ENCODE measurements at regions not wholly inside any gene's neighbourhood (a gene's known extent, or its start where the extent isn't known, plus 50 kb on each side); places are given as distances from the start of the nearest gene placed in this dataset.

DNA sequence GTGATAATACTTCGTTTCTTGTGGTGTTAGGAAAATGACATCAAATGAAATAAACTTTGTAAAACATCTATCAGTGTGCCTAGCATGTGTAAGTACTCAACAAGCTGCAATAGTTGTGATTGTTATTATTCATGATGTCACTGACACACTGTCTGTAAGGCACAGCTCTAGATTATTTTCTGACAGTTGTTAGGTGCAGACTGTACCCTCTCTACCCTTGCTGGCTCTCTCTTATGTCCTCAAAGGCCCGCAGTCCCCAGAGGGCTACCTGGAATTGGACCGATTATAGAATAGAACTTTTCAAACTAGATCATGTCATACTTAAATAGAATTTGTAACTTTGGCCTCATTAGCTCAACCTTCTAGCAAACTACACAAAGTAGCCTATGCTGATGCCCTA, 65.9 kb upstream of the VCAN start:
- TF ChIP-seq EP300 (IDR thresholded peaks at IDR 0.05), result no peak
- TF ChIP-seq POLR2A (IDR thresholded peaks at IDR 0.05), result no peak
- TF ChIP-seq, protein P1, sequence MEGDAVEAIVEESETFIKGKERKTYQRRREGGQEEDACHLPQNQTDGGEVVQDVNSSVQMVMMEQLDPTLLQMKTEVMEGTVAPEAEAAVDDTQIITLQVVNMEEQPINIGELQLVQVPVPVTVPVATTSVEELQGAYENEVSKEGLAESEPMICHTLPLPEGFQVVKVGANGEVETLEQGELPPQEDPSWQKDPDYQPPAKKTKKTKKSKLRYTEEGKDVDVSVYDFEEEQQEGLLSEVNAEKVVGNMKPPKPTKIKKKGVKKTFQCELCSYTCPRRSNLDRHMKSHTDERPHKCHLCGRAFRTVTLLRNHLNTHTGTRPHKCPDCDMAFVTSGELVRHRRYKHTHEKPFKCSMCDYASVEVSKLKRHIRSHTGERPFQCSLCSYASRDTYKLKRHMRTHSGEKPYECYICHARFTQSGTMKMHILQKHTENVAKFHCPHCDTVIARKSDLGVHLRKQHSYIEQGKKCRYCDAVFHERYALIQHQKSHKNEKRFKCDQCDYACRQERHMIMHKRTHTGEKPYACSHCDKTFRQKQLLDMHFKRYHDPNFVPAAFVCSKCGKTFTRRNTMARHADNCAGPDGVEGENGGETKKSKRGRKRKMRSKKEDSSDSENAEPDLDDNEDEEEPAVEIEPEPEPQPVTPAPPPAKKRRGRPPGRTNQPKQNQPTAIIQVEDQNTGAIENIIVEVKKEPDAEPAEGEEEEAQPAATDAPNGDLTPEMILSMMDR (IDR thresholded peaks at IDR 0.05), result no peak

Data from tibial nerve (tissue), 4 donors.